CD4-positive, alpha-beta T cell (primary cell): ENCODE measurements at regions not wholly inside any gene's neighbourhood (a gene's known extent, or its start where the extent isn't known, plus 50 kb on each side); places are given as distances from the start of the nearest gene placed in this dataset.

Experiments used
- ATAC-seq: fragments of 200-7000 bp; cut with Tn5 transposase; one replicate; pipeline ENCODE4 v1.10.0; 2022; ENCODE audit warnings: mild to moderate bottlenecking; ENCODE audit not compliant: poor library complexity
- CTCF ChIA-PET: fragments of 350-600 bp; sonication (Branson Sonifier 250); formaldehyde crosslinking; loops from one replicate; lab custom pipeline; 2021; ENCODE audit warnings: antibody characterized with exemption, inconsistent platforms; lab: Charles Lee
- POLR2A ChIA-PET: fragments of 350-600 bp; sonication (Branson Sonifier 250); formaldehyde crosslinking; loops from one replicate; lab custom pipeline; 2021; ENCODE audit warnings: antibody characterized with exemption, inconsistent platforms; lab: Charles Lee
- DNase-seq, 14 experiments: peaks; one replicate each; pipeline ENCODE4 v3.0.0-alpha.2; 2013 to 2020; ENCODE audit warnings: mixed read lengths in 2 of 14
- H3K27ac ChIP-seq, 2 donors: one replicate each; pipeline versions ENCODE4 v1.5.1 to v1.7.0; 2013; ENCODE audit warnings: low read length in 2 of 2, low read depth in 1 of 2, mild to moderate bottlenecking in 1 of 2
- H3K27me3 ChIP-seq, 2 experiments: 1 replicate in 1 of 2; 2 replicates in 1 of 2; pipeline versions ENCODE4 v1.6.1 to v1.7.0; 2013; ENCODE audit warnings: low read length in 2 of 2, control low read depth in 1 of 2, mild to moderate bottlenecking in 1 of 2, moderate library complexity in 1 of 2; ENCODE audit not compliant: insufficient read depth in 2 of 2, control insufficient read depth in 1 of 2
- H3K36me3 ChIP-seq: one replicate; pipeline ENCODE4 v1.6.1; 2013; ENCODE audit warnings: low read length, control low read depth; ENCODE audit not compliant: insufficient read depth
- H3K4me1 ChIP-seq: one replicate; pipeline ENCODE4 v1.6.1; 2013; ENCODE audit warnings: low read length, control low read depth; ENCODE audit not compliant: insufficient read depth
- H3K4me3 ChIP-seq: one replicate; pipeline ENCODE4 v1.5.1; 2013; ENCODE audit warnings: mild to moderate bottlenecking, low read length, moderate library complexity
- H3K9me3 ChIP-seq, 2 experiments: 1 replicate in 1 of 2; 2 replicates in 1 of 2; pipeline versions ENCODE4 v1.6.1 to v1.7.0; 2013; ENCODE audit warnings: low read length in 2 of 2, mild to moderate bottlenecking in 2 of 2, control low read depth in 1 of 2, moderate library complexity in 1 of 2; ENCODE audit not compliant: control insufficient read depth in 1 of 2, insufficient read depth in 1 of 2
- H3K27ac Mint-ChIP-seq: one replicate; pipeline ENCODE4 v1.8.0; 2020; ENCODE audit warnings: mixed read lengths
- H3K27me3 Mint-ChIP-seq: one replicate; pipeline ENCODE4 v1.8.0; 2021; ENCODE audit warnings: mixed read lengths
- H3K36me3 Mint-ChIP-seq: one replicate; pipeline ENCODE4 v1.8.0; 2021; ENCODE audit warnings: low read depth, mixed read lengths
- H3K4me1 Mint-ChIP-seq: one replicate; pipeline ENCODE4 v1.8.0; 2021; ENCODE audit warnings: low read depth, mixed read lengths
- H3K4me3 Mint-ChIP-seq: one replicate; pipeline ENCODE4 v1.8.0; 2020; ENCODE audit warnings: mild to moderate bottlenecking, mixed read lengths
- H3K9me3 Mint-ChIP-seq: one replicate; pipeline ENCODE4 v1.8.0; 2020; ENCODE audit warnings: mixed read lengths
- CTCF ChIP-seq: fragments of 200-600 bp; IDR thresholded peaks from one replicate; pipeline ENCODE4 v1.8.0; 2022; ENCODE audit warnings: antibody characterized with exemption, mild to moderate bottlenecking
- intact Hi-C, 2 experiments: fragments of 100-400 bp; cut with DNase I in 1 of 2; cut with micrococcal nuclease in 1 of 2; formaldehyde crosslinking; loops; one replicate each; pipeline versions ENCODE4 v1.15.1 to v1.9.0; 2023 to 2025; cut with DNase I, micrococcal nuclease

- no peak for ATAC-seq
- Mint-ChIP-seq H3K4me3 (no peak overlapping the region), H3K27ac (no peak overlapping the region), H3K9me3 (no peaks in the 10 kb centered on the region), H3K27me3 (peaks cover 60% of the 10 kb centered on the region), H3K4me1 (no peaks in the 10 kb centered on the region), H3K36me3 (no peaks in the 10 kb centered on the region)
- no peak for DNase-seq
- Histone ChIP-seq H3K27me3 (peaks cover 3 to 11% of the 10 kb centered on the region in 2 experiments), H3K4me1 (no peaks in the 10 kb centered on the region), H3K4me3 (no peak overlapping the region), H3K27ac (no peak overlapping the region), H3K36me3 (no peaks in the 10 kb centered on the region), H3K9me3 (no peaks in the 10 kb centered on the region)
- ChIA-PET CTCF (no interaction called here), POLR2A (no interaction called here)
- intact Hi-C loops, result no loop called here
- no peak for TF ChIP-seq CTCF
Measured at GRCh38 chr13:24983094-24983493, 112.8 kb upstream of the PABPC3 start.

- Mint-ChIP-seq H3K27me3 (peaks cover 68% of the 10 kb centered on the region), H3K9me3 (no peaks in the 10 kb centered on the region)
- POLR2A ChIA-PET, result no interaction called here
Measured at GRCh38 chr13:24984134-24984533, 111.8 kb upstream of the PABPC3 start.

GRCh38 chr13:24985107-24985506 is 110.8 kb upstream of the PABPC3 start:
- POLR2A ChIA-PET, result no interaction called here
- H3K9me3 Mint-ChIP-seq, result no peaks in the 10 kb centered on the region

More at GRCh38 chr13:24984134-24984533, 111.8 kb upstream of the PABPC3 start:
- Histone ChIP-seq H3K9me3 (no peaks in the 10 kb centered on the region), H3K4me1 (no peaks in the 10 kb centered on the region), H3K4me3 (no peak overlapping the region), H3K27me3 (peaks cover 8 to 15% of the 10 kb centered on the region in 2 experiments), H3K36me3 (no peaks in the 10 kb centered on the region), H3K27ac (no peak overlapping the region)
- DNase-seq, result no peak
- intact Hi-C loops, result no loop called here
- no peak for ATAC-seq
- CTCF ChIA-PET, result no interaction called here
- no peaks in the 10 kb centered on the region for H3K36me3 Mint-ChIP-seq
- no peak for TF ChIP-seq CTCF
- no peaks in the 10 kb centered on the region for H3K4me1 Mint-ChIP-seq
- H3K27ac Mint-ChIP-seq, result no peak overlapping the region
- H3K4me3 Mint-ChIP-seq, result no peak overlapping the region

More at GRCh38 chr13:24985107-24985506, 110.8 kb upstream of the PABPC3 start:
- no peaks in the 10 kb centered on the region for H3K4me1 ChIP-seq
- Mint-ChIP-seq H3K27me3 (peaks cover 70% of the 10 kb centered on the region), H3K4me1 (no peaks in the 10 kb centered on the region), H3K4me3 (no peak overlapping the region), H3K27ac (no peak overlapping the region), H3K36me3 (no peaks in the 10 kb centered on the region)
- CTCF ChIA-PET, result no interaction called here
- H3K9me3 ChIP-seq, result no peaks in the 10 kb centered on the region
- H3K36me3 ChIP-seq, result no peaks in the 10 kb centered on the region
- H3K4me3 ChIP-seq, result no peak overlapping the region
- no peak overlapping the region for H3K27ac ChIP-seq
- intact Hi-C loops, result no loop called here
- DNase-seq (no peak), ATAC-seq (no peak)
- no peak for TF ChIP-seq CTCF
- peaks cover 8 to 15% of the 10 kb centered on the region in 2 experiments for H3K27me3 ChIP-seq
